ENCODE measurements at regions not wholly inside any gene's neighbourhood (a gene's known extent, or its start where the extent isn't known, plus 50 kb on each side); places are given as distances from the start of the nearest gene placed in this dataset.

DNA sequence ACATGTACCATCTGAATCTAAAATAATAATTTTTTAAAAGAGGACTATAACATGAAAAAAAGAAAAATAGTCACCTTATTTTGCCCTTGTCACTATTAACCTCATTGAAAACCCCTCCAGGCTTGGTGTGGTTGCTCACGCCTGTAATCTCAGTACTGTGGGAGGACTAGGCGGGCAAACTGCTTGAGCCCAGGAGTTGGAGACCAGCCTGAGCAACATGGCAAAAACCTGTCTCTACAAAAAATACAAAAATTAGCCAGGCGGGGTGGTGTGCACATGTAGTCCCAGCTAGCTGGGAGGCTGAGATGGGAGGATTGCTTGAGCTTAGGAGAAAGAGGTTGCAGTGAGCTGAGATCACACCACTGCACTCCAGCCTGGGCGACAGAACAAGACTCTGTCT lies 126.3 kb upstream of the KRAS start:
- no peak for TF ChIP-seq CTCF (IDR thresholded peaks at IDR 0.05; ENCODE audit: unreplicated experiment)
- Mint-ChIP-seq H3K27me3 (ENCODE audit: insufficient read depth, unreplicated experiment) (no peaks in the 10 kb centered on the region), H3K4me1 (ENCODE audit: insufficient read depth, unreplicated experiment) (peaks cover 10% of the 10 kb centered on the region), H3K36me3 (ENCODE audit: insufficient read depth, unreplicated experiment) (no peaks in the 10 kb centered on the region), H3K27ac (ENCODE audit: low read depth, unreplicated experiment) (no peak overlapping the region), H3K9me3 (ENCODE audit: unreplicated experiment) (no peaks in the 10 kb centered on the region), H3K4me3 (ENCODE audit: unreplicated experiment) (no peak overlapping the region)
- no TSS peak for BruUV-seq (replicated peaks)
- DNase-seq (ENCODE audit: unreplicated experiment) = no peak
- intact Hi-C loops (cut with micrococcal nuclease) = no loop called here
- ChIA-PET CTCF (interaction anchor here (0.7 to 1.3 kb wide), 4 partner anchors 8 to 168 kb away, joined by 3 to 4 read pairs (median 4); no protein-coding TSS in a partner anchor), POLR2A (interaction anchor here (0.7 kb wide), 1 partner anchor 616 kb away, joined by 3 read pairs; no protein-coding TSS in a partner anchor)

DNA sequence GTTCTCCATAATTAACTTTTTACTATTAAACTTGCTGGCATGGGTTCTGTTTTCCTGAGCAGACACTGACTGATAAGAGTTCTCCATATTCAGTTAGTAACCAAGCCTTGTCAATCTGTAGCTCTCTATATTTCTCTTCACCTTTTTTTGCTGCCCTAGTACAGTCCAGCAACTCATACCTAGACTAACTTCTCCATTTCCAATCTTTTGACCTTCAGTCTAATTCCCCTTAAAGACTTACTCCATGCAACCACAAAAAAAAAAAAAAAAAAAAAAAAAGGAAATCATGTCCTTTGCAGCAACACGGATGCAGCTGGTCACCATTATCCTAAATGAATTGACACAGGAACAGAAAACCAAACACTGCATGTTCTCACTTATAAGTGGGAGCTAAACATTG lies 125.7 kb upstream of the KRAS start:
- CTCF ChIA-PET = interaction anchor here (0.7 to 1.3 kb wide), 4 partner anchors 8 to 137 kb away, joined by 3 to 4 read pairs (median 3); no protein-coding TSS in a partner anchor
- no peaks in the 10 kb centered on the region for H3K27me3 Mint-ChIP-seq (ENCODE audit: insufficient read depth, unreplicated experiment)
- H3K36me3 Mint-ChIP-seq (ENCODE audit: insufficient read depth, unreplicated experiment) = no peaks in the 10 kb centered on the region
- intact Hi-C loops (cut with micrococcal nuclease) = no loop called here
- H3K27ac Mint-ChIP-seq (ENCODE audit: low read depth, unreplicated experiment) = no peak overlapping the region
- peaks cover 10% of the 10 kb centered on the region for H3K4me1 Mint-ChIP-seq (ENCODE audit: insufficient read depth, unreplicated experiment)
- TF ChIP-seq CTCF (IDR thresholded peaks at IDR 0.05; ENCODE audit: unreplicated experiment) = no peak
- POLR2A ChIA-PET = interaction anchor here (0.7 kb wide), 2 partner anchors 32 to 616 kb away, joined by 3 read pairs; no protein-coding TSS in a partner anchor
- BruUV-seq (replicated peaks) = no TSS peak
- no peak for DNase-seq (ENCODE audit: unreplicated experiment)
- no peaks in the 10 kb centered on the region for H3K9me3 Mint-ChIP-seq (ENCODE audit: unreplicated experiment)
- H3K4me3 Mint-ChIP-seq (ENCODE audit: unreplicated experiment) = no peak overlapping the region

- no TSS peak for BruUV-seq (replicated peaks)
- H3K4me1 Mint-ChIP-seq (ENCODE audit: insufficient read depth, unreplicated experiment) = peaks cover 10% of the 10 kb centered on the region
- no peaks in the 10 kb centered on the region for H3K27me3 Mint-ChIP-seq (ENCODE audit: insufficient read depth, unreplicated experiment)
- DNase-seq (ENCODE audit: unreplicated experiment) = no peak
- H3K36me3 Mint-ChIP-seq (ENCODE audit: insufficient read depth, unreplicated experiment) = no peaks in the 10 kb centered on the region
- TF ChIP-seq CTCF (IDR thresholded peaks at IDR 0.05; ENCODE audit: unreplicated experiment) = no peak
- no peak overlapping the region for H3K4me3 Mint-ChIP-seq (ENCODE audit: unreplicated experiment)
- no peaks in the 10 kb centered on the region for H3K9me3 Mint-ChIP-seq (ENCODE audit: unreplicated experiment)
- POLR2A ChIA-PET = interaction anchor here (0.6 to 1.3 kb wide), 3 partner anchors 10 to 122 kb away, joined by 3 to 5 read pairs (median 4); partner anchors contain the start of gene KRAS
- intact Hi-C loops (cut with micrococcal nuclease) = no loop called here
- no peak overlapping the region for H3K27ac Mint-ChIP-seq (ENCODE audit: low read depth, unreplicated experiment)
- CTCF ChIA-PET = interaction anchor here (0.7 kb wide), 1 partner anchor 303 kb away, joined by 3 read pairs; no protein-coding TSS in a partner anchor
Measured at GRCh38 chr12:25372969-25373817, 122.5 kb upstream of the KRAS start.

- CTCF ChIA-PET = interaction anchor here (0.8 to 0.9 kb wide), 3 partner anchors 16 to 131 kb away, joined by 3 to 7 read pairs (median 4); no protein-coding TSS in a partner anchor
- no peaks in the 10 kb centered on the region for H3K4me1 Mint-ChIP-seq (ENCODE audit: insufficient read depth, unreplicated experiment)
Measured at GRCh38 chr12:25372002-25372401, 121.3 kb upstream of the KRAS start.

More at GRCh38 chr12:25372002-25372401, 121.3 kb upstream of the KRAS start:
- H3K36me3 Mint-ChIP-seq (ENCODE audit: insufficient read depth, unreplicated experiment) = no peaks in the 10 kb centered on the region
- H3K4me3 Mint-ChIP-seq (ENCODE audit: unreplicated experiment) = no peak overlapping the region
- BruUV-seq (replicated peaks) = no TSS peak
- POLR2A ChIA-PET = interaction anchor here (0.6 to 1.3 kb wide), 2 partner anchors 20 to 121 kb away, joined by 3 to 5 read pairs; partner anchors contain the start of gene KRAS
- no peaks in the 10 kb centered on the region for H3K9me3 Mint-ChIP-seq (ENCODE audit: unreplicated experiment)
- DNase-seq (ENCODE audit: unreplicated experiment) = no peak
- H3K27ac Mint-ChIP-seq (ENCODE audit: low read depth, unreplicated experiment) = no peak overlapping the region
- H3K27me3 Mint-ChIP-seq (ENCODE audit: insufficient read depth, unreplicated experiment) = no peaks in the 10 kb centered on the region
- intact Hi-C loops (cut with micrococcal nuclease) = no loop called here
- TF ChIP-seq CTCF (IDR thresholded peaks at IDR 0.05; ENCODE audit: unreplicated experiment) = no peak

Measured in MCF 10A (cell line).